ENCODE measurements at regions not wholly inside any gene's neighbourhood (a gene's known extent, or its start where the extent isn't known, plus 50 kb on each side); places are given as distances from the start of the nearest gene placed in this dataset.

DNA sequence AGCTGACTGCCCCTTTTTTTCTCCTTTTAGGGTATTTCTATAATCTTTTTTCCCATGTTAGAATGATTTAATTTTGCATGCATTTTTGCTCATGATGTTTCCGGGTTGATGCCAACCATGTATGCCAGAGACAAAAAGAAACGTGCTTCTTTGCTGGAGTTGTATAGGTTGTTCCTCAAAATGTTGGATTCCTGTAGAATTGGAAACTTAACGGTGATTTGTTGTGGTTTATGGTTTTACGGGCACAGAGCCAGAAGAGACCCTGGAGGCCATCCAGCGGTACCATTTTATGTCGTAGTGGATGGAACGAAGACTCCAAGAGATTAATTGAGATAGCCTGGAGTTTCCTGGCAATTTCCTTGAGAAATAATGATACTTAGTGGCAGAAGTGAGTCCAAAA lies 481.5 kb upstream of the RGMA start:
- ATAC-seq (ENCODE audit: insufficient read depth, low read depth) = no peak

DNA sequence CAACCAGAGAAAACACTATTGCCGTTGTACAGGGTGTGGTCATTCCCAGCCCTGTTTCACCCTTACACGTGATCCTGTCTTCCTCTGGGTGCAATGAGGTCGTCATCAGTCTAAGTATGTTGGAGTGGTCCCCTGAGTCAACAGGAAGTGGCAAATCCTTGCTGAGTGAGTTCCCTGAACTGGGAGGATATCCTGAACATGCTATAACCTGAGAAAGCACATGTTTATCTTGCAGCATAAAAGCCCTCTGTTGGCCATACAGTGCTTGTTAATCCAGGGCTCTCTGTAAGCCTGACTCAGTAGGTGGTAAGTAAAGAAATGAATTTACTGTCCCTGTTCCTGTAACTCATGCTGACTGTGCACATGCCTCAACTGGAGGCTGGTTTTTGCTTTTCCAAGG lies 477.8 kb upstream of the RGMA start:
- TF ChIP-seq, protein P1, sequence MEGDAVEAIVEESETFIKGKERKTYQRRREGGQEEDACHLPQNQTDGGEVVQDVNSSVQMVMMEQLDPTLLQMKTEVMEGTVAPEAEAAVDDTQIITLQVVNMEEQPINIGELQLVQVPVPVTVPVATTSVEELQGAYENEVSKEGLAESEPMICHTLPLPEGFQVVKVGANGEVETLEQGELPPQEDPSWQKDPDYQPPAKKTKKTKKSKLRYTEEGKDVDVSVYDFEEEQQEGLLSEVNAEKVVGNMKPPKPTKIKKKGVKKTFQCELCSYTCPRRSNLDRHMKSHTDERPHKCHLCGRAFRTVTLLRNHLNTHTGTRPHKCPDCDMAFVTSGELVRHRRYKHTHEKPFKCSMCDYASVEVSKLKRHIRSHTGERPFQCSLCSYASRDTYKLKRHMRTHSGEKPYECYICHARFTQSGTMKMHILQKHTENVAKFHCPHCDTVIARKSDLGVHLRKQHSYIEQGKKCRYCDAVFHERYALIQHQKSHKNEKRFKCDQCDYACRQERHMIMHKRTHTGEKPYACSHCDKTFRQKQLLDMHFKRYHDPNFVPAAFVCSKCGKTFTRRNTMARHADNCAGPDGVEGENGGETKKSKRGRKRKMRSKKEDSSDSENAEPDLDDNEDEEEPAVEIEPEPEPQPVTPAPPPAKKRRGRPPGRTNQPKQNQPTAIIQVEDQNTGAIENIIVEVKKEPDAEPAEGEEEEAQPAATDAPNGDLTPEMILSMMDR (IDR thresholded peaks at IDR 0.05; ENCODE audit: borderline replicate concordance, extremely low read depth, low read length, poor library complexity, severe bottlenecking) = peak; percentile 46
- no peak for TF ChIP-seq EZH2 (IDR thresholded peaks at IDR 0.05; ENCODE audit: borderline replicate concordance, low read depth, low read length, severe bottlenecking)
- Histone ChIP-seq H3K4me2 (ENCODE audit: insufficient read depth, low read length) (no peak overlapping the region), H3K9ac (ENCODE audit: low read depth, low read length) (no peak overlapping the region), H3K4me3 (ENCODE audit: low read depth in 1 of 2, low read length in 2 of 2) (no peak overlapping the region), H3K79me2 (ENCODE audit: insufficient read depth, low read length) (no peaks in the 10 kb centered on the region), H3K27me3 (ENCODE audit: insufficient read depth, low read length, poor library complexity) (no peaks in the 10 kb centered on the region), H3K4me1 (ENCODE audit: insufficient read depth, low read length) (peaks cover 13% of the 10 kb centered on the region), H3K36me3 (ENCODE audit: insufficient read depth, low read length) (no peaks in the 10 kb centered on the region), H2AFZ (ENCODE audit: low read depth, low read length) (peak overlapping the region; percentile 6), H4K20me1 (ENCODE audit: insufficient read depth, low read length) (no peaks in the 10 kb centered on the region), H3K27ac (ENCODE audit: low read length) (0 out of 2 replicates have a peak overlapping the region, but pooled peaks have one; percentile 22), H3K9me3 (ENCODE audit: insufficient read depth, low read length, severe bottlenecking) (no peaks in the 10 kb centered on the region)
- ATAC-seq (ENCODE audit: insufficient read depth, low read depth) (peak; percentile 81), DNase-seq (peak; percentile 39)

More for the DNA sequence above, 481.5 kb upstream of the RGMA start:
- Histone ChIP-seq H3K9ac (ENCODE audit: low read depth, low read length) (no peak overlapping the region), H3K27ac (ENCODE audit: low read length) (no peak overlapping the region), H3K4me1 (ENCODE audit: insufficient read depth, low read length) (peaks cover 13% of the 10 kb centered on the region), H3K79me2 (ENCODE audit: insufficient read depth, low read length) (no peaks in the 10 kb centered on the region), H2AFZ (ENCODE audit: low read depth, low read length) (no peak overlapping the region), H3K4me3 (ENCODE audit: low read depth in 1 of 2, low read length in 2 of 2) (no peak overlapping the region), H4K20me1 (ENCODE audit: insufficient read depth, low read length) (no peaks in the 10 kb centered on the region), H3K36me3 (ENCODE audit: insufficient read depth, low read length) (no peaks in the 10 kb centered on the region), H3K9me3 (ENCODE audit: insufficient read depth, low read length, severe bottlenecking) (no peaks in the 10 kb centered on the region), H3K27me3 (ENCODE audit: insufficient read depth, low read length, poor library complexity) (no peaks in the 10 kb centered on the region), H3K4me2 (ENCODE audit: insufficient read depth, low read length) (no peak overlapping the region)
- DNase-seq = no peak
- TF ChIP-seq, protein P1 (IDR thresholded peaks at IDR 0.05; ENCODE audit: borderline replicate concordance, extremely low read depth, low read length, poor library complexity, severe bottlenecking) = no peak
- no peak for TF ChIP-seq EZH2 (IDR thresholded peaks at IDR 0.05; ENCODE audit: borderline replicate concordance, low read depth, low read length, severe bottlenecking)

DNA sequence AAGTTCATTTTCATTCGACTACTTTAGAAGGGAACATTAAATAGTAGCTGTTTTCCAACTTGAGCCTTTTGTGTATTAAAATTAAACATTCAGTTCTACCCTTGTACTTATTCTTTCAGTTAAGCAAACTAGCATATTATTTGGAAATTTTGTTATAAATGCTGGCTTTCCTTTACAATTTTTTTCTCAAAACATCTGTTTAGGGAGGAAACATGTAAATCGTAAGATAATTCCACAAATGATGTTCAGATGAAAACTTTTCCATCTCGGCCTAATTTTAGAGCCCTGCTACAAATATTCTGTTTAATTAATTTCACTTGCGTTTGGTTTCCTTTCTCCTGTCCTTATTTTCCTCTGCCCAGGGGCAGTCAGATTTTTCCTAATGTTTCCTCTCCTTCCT lies 476.2 kb upstream of the RGMA start:
- no peak overlapping the region for H3K4me2 ChIP-seq (ENCODE audit: insufficient read depth, low read length)

More for the DNA sequence above, 476.2 kb upstream of the RGMA start:
- H3K27ac ChIP-seq (ENCODE audit: low read length) = no peak overlapping the region
- H4K20me1 ChIP-seq (ENCODE audit: insufficient read depth, low read length) = no peaks in the 10 kb centered on the region
- no peaks in the 10 kb centered on the region for H3K27me3 ChIP-seq (ENCODE audit: insufficient read depth, low read length, poor library complexity)
- H3K9me3 ChIP-seq (ENCODE audit: insufficient read depth, low read length, severe bottlenecking) = no peaks in the 10 kb centered on the region
- peaks cover 13% of the 10 kb centered on the region for H3K4me1 ChIP-seq (ENCODE audit: insufficient read depth, low read length)
- no peaks in the 10 kb centered on the region for H3K79me2 ChIP-seq (ENCODE audit: insufficient read depth, low read length)
- DNase-seq (no peak), ATAC-seq (ENCODE audit: insufficient read depth, low read depth) (no peak)
- no peak overlapping the region for H3K4me3 ChIP-seq (ENCODE audit: low read depth in 1 of 2, low read length in 2 of 2)
- TF ChIP-seq, protein P1 (IDR thresholded peaks at IDR 0.05; ENCODE audit: borderline replicate concordance, extremely low read depth, low read length, poor library complexity, severe bottlenecking) = no peak
- TF ChIP-seq EZH2 (IDR thresholded peaks at IDR 0.05; ENCODE audit: borderline replicate concordance, low read depth, low read length, severe bottlenecking) = no peak
- H3K36me3 ChIP-seq (ENCODE audit: insufficient read depth, low read length) = no peaks in the 10 kb centered on the region
- H2AFZ ChIP-seq (ENCODE audit: low read depth, low read length) = no peak overlapping the region
- H3K9ac ChIP-seq (ENCODE audit: low read depth, low read length) = no peak overlapping the region
